T-helper 1 cell treated with Interleukin-12 subunit alpha and Interleukin-12 subunit beta and Interleukin-4 antibody, amounts not matched to agents 30 ng/mL and 1 ng/mL, for 36 hours (primary cell): ENCODE measurements at regions not wholly inside any gene's neighbourhood (a gene's known extent, or its start where the extent isn't known, plus 50 kb on each side); places are given as distances from the start of the nearest gene placed in this dataset.

Experiments
- intact Hi-C: fragments of 100-400 bp; cut with micrococcal nuclease; formaldehyde crosslinking; loops from one replicate; pipeline ENCODE4 v1.15.1; 2024

DNA sequence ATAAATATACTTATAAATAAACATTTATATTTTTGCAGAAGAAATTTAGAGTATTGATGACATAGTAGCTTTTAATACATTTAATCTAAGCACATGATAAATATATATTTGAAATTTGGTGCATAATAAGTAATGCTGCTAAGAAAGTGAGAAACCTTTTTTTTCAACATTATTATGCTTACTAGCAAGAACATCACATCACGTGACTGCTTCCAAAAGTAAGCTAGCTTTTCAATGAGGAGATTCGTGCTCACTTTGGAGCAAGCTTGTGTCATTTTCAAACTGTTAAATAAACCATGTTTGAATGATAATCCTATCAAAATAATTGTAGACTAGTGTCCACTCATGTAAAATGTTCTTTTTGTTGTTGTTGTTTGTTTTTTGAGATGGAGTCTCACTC lies 109.0 kb upstream of the SLC4A7 start:
- intact Hi-C loops, result no loop called here

DNA sequence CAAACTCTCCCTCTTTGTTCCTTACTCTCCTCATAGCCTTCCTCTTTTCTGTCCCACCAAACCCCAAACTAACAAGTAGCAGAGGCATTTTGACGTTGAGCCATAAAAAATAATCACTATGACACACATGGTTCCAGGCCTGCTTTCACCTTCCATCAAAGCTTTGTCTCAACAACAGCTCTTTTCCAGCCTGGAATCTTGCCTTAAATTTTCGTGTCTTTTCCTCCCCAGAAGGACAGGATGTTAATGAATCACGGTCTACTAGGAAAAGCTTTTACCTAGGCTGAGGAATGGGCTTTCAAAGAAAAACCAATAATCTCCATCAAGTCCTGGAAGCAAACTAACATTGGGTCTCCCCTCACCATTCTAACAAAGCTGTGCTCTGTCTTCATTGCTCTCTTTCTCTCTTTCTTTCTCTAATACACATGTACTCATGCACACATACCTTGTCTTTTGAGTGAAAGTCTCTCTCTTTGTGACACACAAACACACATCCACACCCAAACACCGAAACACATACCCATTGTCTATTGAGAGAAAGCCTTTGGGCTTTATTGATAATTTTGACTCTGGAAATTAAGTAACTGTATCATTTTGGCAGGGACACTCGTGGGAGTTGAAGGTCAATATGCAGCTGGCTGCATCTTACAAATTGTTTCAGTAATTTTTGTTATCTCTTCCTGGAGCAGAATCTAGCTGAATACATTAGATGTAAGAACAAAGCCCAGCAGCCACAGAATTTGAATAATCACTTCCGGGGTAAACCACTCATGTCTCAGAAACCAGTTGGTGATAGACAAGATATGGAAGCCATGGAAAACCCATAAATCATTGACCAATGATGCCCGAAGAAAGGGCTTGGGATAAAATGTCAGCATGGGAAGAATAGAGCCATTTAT lies 107.4 kb upstream of the SLC4A7 start:
- intact Hi-C loops, result loop anchor here (1.0 to 2.0 kb wide), 3 partner anchors 40 to 757 kb away; partner anchors contain the start of genes AZI2, SLC4A7 and ZCWPW2

GRCh38 chr3:27590437-27591298 lies 106.5 kb upstream of the SLC4A7 start:
- intact Hi-C loops, result loop anchor here (1.0 to 2.0 kb wide), 5 partner anchors 19 to 758 kb away; partner anchors contain the start of genes AZI2, SLC4A7 and ZCWPW2

- intact Hi-C loops, result loop anchor here (1.0 to 2.0 kb wide), 3 partner anchors 18 to 759 kb away; partner anchors contain the start of genes AZI2 and ZCWPW2
These were observed 105.6 kb upstream of the SLC4A7 start for GRCh38 chr3:27589795-27590194.

DNA sequence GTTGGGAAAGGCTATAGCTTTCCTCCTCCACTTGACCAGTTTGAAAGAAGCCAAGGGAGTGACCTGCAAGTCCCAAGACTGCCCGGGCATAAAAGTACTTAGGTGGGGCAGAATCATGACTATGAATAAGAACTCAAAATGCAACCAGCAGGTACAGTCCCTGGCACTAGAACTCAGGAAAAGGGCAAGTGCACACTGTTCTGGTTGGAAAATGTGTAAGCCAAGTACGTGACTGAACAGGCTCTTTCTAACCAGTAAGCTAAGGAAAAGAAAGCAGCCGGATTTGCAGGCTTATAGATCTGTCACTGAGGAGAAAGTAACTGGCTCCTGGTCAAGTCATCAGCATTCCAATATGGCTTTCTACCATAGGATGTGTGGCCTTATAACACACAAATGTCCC lies 101.2 kb upstream of the SLC4A7 start:
- intact Hi-C loops, result no loop called here

GRCh38 chr3:27584874-27585273 lies 100.7 kb upstream of the SLC4A7 start:
- intact Hi-C loops, result no loop called here

DNA sequence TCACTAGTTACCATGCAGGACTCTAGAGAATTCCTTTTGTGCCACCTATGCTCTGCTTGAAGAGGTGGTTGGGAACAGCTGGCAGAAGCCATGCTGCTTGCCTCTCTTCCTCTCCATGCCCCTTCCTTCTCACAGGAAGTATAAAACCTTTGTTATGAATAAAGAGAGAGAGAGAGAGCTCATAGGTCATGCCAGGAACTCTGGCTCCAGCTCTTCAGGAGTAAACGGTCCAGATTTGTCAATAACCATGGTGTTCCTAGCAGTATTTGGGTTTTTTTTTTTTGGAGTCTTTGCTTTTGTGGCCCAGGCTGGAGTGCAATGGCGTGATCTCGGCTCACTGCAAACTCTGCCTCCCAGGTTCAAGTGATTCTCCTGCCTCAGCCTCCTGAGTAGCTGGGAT lies 97.7 kb upstream of the SLC4A7 start:
- intact Hi-C loops, result no loop called here

DNA sequence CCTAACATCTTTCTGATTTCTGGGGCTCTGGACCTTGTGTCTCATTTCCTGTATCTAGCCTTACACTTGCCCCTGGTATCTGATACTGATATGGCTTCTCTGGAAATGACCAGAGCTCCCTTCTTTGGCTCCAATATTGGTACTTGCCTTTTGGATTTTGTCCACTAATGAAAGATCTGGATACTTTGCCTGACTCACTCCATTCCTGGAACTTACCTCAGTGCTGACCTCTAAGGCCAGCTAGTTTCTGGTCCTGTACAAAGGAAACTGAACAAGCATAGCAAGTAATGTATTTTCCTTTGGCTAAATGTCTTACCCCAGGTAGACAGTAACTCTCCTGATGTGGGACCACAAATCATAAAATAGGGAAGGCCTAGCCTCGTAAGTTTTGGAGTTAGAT lies 93.8 kb upstream of the SLC4A7 start:
- intact Hi-C loops, result no loop called here

GRCh38 chr3:27577504-27577903 lies 93.3 kb upstream of the SLC4A7 start:
- intact Hi-C loops, result no loop called here

- intact Hi-C loops, result no loop called here
These were observed 92.0 kb upstream of the SLC4A7 start for GRCh38 chr3:27576171-27576570.

GRCh38 chr3:27575499-27575898 lies 91.3 kb upstream of the SLC4A7 start:
- intact Hi-C loops, result no loop called here

GRCh38 chr3:27574438-27574795 lies 90.2 kb upstream of the SLC4A7 start:
- intact Hi-C loops, result no loop called here

- intact Hi-C loops, result no loop called here
These were observed 89.7 kb upstream of the SLC4A7 start for GRCh38 chr3:27573780-27574437.

- intact Hi-C loops, result no loop called here
These were observed 89.0 kb upstream of the SLC4A7 start for GRCh38 chr3:27573138-27573537.

DNA sequence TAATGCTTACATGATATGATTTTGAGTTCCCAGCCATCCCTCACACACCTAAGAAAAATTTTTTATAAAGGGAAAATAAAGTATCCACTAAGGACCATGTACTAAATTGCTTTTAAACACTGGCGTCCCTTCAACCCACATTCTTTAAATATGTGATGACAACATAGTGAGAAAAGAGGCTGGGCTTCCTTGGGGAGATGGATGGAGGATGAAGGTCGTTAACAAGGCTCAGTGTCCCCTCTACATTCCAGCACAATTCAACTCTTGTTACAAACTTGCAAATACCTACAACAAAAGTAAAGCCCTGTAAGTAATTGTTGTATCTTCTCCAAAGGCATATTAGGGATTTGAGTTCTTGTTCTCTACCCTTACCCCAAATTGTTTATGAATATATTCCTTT lies 87.2 kb upstream of the SLC4A7 start:
- intact Hi-C loops, result loop anchor here (1.0 kb wide), 1 partner anchor 19 kb away; no protein-coding TSS in a partner anchor

DNA sequence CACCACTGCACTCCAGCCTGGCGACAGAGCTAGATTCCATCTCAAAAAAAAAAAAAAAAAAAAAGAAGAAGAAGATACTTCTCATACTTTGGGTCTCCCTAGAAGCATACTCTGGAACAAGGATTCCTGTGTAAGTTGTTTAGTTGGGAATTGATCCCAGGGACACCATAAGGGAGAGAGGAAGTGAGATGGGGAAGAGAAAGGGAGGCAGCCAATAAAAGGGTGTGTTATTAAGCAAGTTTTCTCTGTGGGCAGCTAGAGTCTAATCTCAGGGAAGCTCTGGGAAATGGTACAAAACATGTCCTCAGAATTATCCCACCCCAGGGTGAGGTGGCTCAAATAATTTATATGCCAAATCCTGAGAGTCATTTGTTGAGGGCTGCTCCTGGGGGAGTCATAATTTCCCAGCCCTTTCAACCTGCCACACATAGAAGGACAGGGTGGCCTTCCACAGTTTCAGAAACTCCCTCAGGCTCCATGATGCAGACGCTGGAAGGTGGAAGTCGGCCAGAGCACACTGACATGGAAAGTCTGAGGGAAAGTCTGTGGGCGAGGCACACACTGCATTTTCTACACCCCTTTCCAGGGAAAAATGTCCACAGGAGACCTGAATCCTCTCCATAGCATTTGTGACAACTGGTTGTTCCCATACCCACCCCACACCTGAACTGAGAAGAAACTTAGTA lies 86.4 kb upstream of the SLC4A7 start:
- intact Hi-C loops, result loop anchor here (1.0 kb wide), 1 partner anchor 20 kb away; no protein-coding TSS in a partner anchor

GRCh38 chr3:27568393-27568792 lies 84.2 kb upstream of the SLC4A7 start:
- intact Hi-C loops, result no loop called here

- intact Hi-C loops, result no loop called here
These were observed 83.1 kb upstream of the SLC4A7 start for GRCh38 chr3:27567251-27567650.

- intact Hi-C loops, result no loop called here
These were observed 81.1 kb upstream of the SLC4A7 start for GRCh38 chr3:27565201-27565852.

DNA sequence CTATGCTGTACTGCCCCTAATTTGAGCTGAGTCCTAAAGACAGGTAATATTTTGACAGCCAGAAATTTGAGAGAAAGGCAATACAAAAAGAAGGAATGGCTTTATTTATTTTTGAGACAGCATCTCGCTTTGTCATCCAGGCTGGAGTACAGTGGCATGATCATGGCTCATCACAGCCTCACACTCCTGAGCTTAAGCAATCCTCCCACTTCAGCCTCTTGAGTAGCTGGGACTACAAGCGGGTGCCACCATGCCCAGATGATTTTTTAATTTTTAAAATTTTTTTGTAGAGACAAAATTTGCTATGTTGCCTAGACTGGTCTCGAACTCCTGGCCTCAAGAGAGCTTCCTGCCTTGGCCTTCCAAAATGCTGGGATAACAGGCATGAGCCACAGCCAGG lies 77.4 kb upstream of the SLC4A7 start:
- intact Hi-C loops, result no loop called here
